HCT116 (cell line): ENCODE measurements at regions not wholly inside any gene's neighbourhood (a gene's known extent, or its start where the extent isn't known, plus 50 kb on each side); places are given as distances from the start of the nearest gene placed in this dataset.

Experiments used
- ATAC-seq: fragments of 200-7000 bp; cut with Tn5 transposase; 2 replicates; pipeline ENCODE4 v1.9.1; 2020; ENCODE audit warnings: mild to moderate bottlenecking, moderate library complexity
- BruUV-seq: library from RNA; stranded (reverse); fragments of 400-500 nt; replicated peaks from 2 replicates; lab custom pipeline; 2021; lab: Mats Ljungman, UMichigan
- CTCF ChIA-PET: fragments of 300-600 bp; sonication (Branson Sonifier 250); formaldehyde crosslinking; loops from one replicate; lab custom pipeline; 2021; ENCODE audit warnings: antibody characterized with exemption; lab: Charles Lee
- POLR2A ChIA-PET: fragments of 300-600, 350-600 bp; sonication (Branson Sonifier 250); formaldehyde crosslinking; loops from one replicate; lab custom pipeline; 2021; ENCODE audit warnings: antibody characterized with exemption; lab: Charles Lee
- RAD21 ChIA-PET, 2 experiments: fragments of 300-600 bp; sonication (Branson Sonifier 250); formaldehyde crosslinking; loops; one replicate each; lab custom pipeline; 2023; ENCODE audit warnings: low total read pairs in 2 of 2; ENCODE audit not compliant: uncharacterized antibody in 2 of 2, unreplicated experiment in 2 of 2, low non-redundant PET in 1 of 2; lab: Charles Lee
- DNase-seq: peaks from one replicate; pipeline ENCODE4 v3.0.0-alpha.2; 2010; ENCODE audit warnings: low read depth, low spot score
- H2AFZ ChIP-seq: fragments of 200-600 bp; shearing (Covaris generic), sonication (generic); 2 replicates; pipeline ENCODE4 v1.6.1; 2017; ENCODE audit warnings: low read depth, mixed run types, mixed read lengths, antibody characterized with exemption, low read length; ENCODE audit not compliant: poor library complexity, severe bottlenecking
- H3K27ac ChIP-seq: 2 replicates; pipeline ENCODE4 v1.5.1; 2012; ENCODE audit warnings: low read depth, low read length
- H3K27me3 ChIP-seq: fragments of 200-600 bp; sonication (generic); 2 replicates; pipeline ENCODE4 v1.6.1; 2016; ENCODE audit warnings: mixed run types, low read length, mixed read lengths; ENCODE audit not compliant: insufficient read depth
- H3K36me3 ChIP-seq, 2 experiments: fragments of 200-500 bp in 1 of 2; fragments of 200-600 bp in 1 of 2; sonication (Bioruptor generic) in 1 of 2; sonication (generic) in 1 of 2; 2 replicates each; pipeline versions ENCODE4 v1.5.1 to v1.6.1; 2014 to 2016; ENCODE audit warnings: low read length in 2 of 2, inconsistent platforms in 1 of 2, mixed read lengths in 1 of 2, mixed run types in 1 of 2; ENCODE audit not compliant: insufficient read depth in 2 of 2, control insufficient read depth in 1 of 2
- H3K4me1 ChIP-seq, 2 experiments: fragments of 200-600 bp in 1 of 2; sonication (generic) in 1 of 2; 2 replicates each; pipeline versions ENCODE4 v1.5.1 to v1.6.1; 2012 to 2017; ENCODE audit warnings: low read length in 2 of 2, inconsistent platforms in 1 of 2, mild to moderate bottlenecking in 1 of 2, mixed read lengths in 1 of 2, mixed run types in 1 of 2, moderate library complexity in 1 of 2; ENCODE audit not compliant: insufficient read depth in 2 of 2, control insufficient read depth in 1 of 2
- H3K4me2 ChIP-seq: fragments of 200-600 bp; sonication (generic); 2 replicates; pipeline ENCODE4 v1.6.1; 2017; ENCODE audit warnings: mixed run types, low read length, mixed read lengths
- H3K4me3 ChIP-seq, 2 experiments: fragments of 200-600 bp in 1 of 2; sonication (generic) in 1 of 2; replicated peaks in 1 of 2; 2 replicates each; pipeline ENCODE4 v1.5.1; 2011 to 2016; ENCODE audit warnings: low read length in 2 of 2, control low read depth in 1 of 2, low read depth in 1 of 2, mild to moderate bottlenecking in 1 of 2, mixed read lengths in 1 of 2, mixed run types in 1 of 2
- H3K79me2 ChIP-seq: fragments of 200-600 bp; sonication (generic); 2 replicates; pipeline ENCODE4 v1.6.1; 2017; ENCODE audit warnings: mild to moderate bottlenecking, mixed run types, low read length, moderate library complexity, mixed read lengths; ENCODE audit not compliant: insufficient read depth
- H3K9ac ChIP-seq: fragments of 200-600 bp; sonication (generic); 2 replicates; pipeline ENCODE4 v1.6.1; 2016; ENCODE audit warnings: low read length, mixed read lengths
- H3K9me2 ChIP-seq: fragments of 200-600 bp; sonication (generic), shearing (Covaris generic); 2 replicates; pipeline ENCODE4 v1.6.1; 2017; ENCODE audit warnings: mixed run types, mild to moderate bottlenecking, moderate library complexity; ENCODE audit not compliant: insufficient read depth
- H3K9me3 ChIP-seq, 2 experiments: fragments of 200-500 bp in 1 of 2; fragments of 200-600 bp in 1 of 2; sonication (Bioruptor generic) in 1 of 2; sonication (generic) in 1 of 2; 2 replicates each; pipeline ENCODE4 v1.6.1; 2014 to 2017; ENCODE audit warnings: low read length in 2 of 2, mixed read lengths in 2 of 2, inconsistent platforms in 1 of 2, low read depth in 1 of 2, mild to moderate bottlenecking in 1 of 2, mixed run types in 1 of 2, moderate library complexity in 1 of 2; ENCODE audit not compliant: control insufficient read depth in 1 of 2, insufficient read depth in 1 of 2
- H4K20me1 ChIP-seq: fragments of 200-600 bp; sonication (generic), shearing (Covaris generic); 2 replicates; pipeline ENCODE4 v1.6.1; 2017; ENCODE audit warnings: mixed run types, mild to moderate bottlenecking, moderate library complexity; ENCODE audit not compliant: insufficient read depth
- CEBPB ChIP-seq: IDR thresholded peaks from 2 replicates; pipeline ENCODE4 v1.6.1; 2012; ENCODE audit warnings: low read depth
- EZH2phosphoT487 ChIP-seq: fragments of 200-600 bp; IDR thresholded peaks from 2 replicates; pipeline ENCODE4 v1.6.1; 2018; ENCODE audit warnings: antibody characterized with exemption, borderline replicate concordance
- RAD21 ChIP-seq: IDR thresholded peaks from 2 replicates; pipeline ENCODE4 v1.6.1; 2012; ENCODE audit warnings: low read depth, mild to moderate bottlenecking
- SIN3A ChIP-seq: IDR thresholded peaks from 2 replicates; pipeline ENCODE4 v1.6.1; 2012; ENCODE audit warnings: low read depth
- SP1 ChIP-seq: IDR thresholded peaks from 2 replicates; pipeline ENCODE4 v1.6.1; 2012; ENCODE audit warnings: low read depth
- SRF ChIP-seq: IDR thresholded peaks from 2 replicates; pipeline ENCODE4 v1.6.1; 2012; ENCODE audit warnings: low read depth
- TCF7L2 ChIP-seq: IDR thresholded peaks from 2 replicates; pipeline ENCODE4 v1.7.0; 2011; ENCODE audit warnings: borderline replicate concordance, inconsistent platforms; ENCODE audit not compliant: insufficient read depth, insufficient read length; ENCODE audit errors: extremely low read depth
- YY1 ChIP-seq: IDR thresholded peaks from 2 replicates; pipeline ENCODE4 v1.6.1; 2011; ENCODE audit warnings: low read length, low read depth, moderate library complexity, mild to moderate bottlenecking; ENCODE audit not compliant: insufficient replicate concordance; ENCODE audit errors: extremely low read depth
- ZFX ChIP-seq: fragments of 450-650 bp; IDR thresholded peaks from 2 replicates; pipeline ENCODE4 v1.6.1; 2017
- ZNF274 ChIP-seq: fragments of 200-500 bp; sonication (Bioruptor generic); IDR thresholded peaks from 2 replicates; pipeline ENCODE4 v1.6.1; 2014; ENCODE audit warnings: mild to moderate bottlenecking, low read depth, low read length, inconsistent platforms
- intact Hi-C: fragments of 100-400 bp; cut with micrococcal nuclease; formaldehyde crosslinking; loops from 2 replicates; pipeline ENCODE4 v1.10.0; 2022
- TF ChIP-seq, protein P1 (sequence below), 3 experiments: fragments of 200-600 bp in 1 of 3; sonication (generic) in 1 of 3; IDR thresholded peaks in 2 of 3; conservative IDR thresholded peaks in 1 of 3; 2 replicates each; pipeline ENCODE4 v1.5.1; 2012 to 2017; ENCODE audit warnings: low read depth in 2 of 3, low read length in 2 of 3, antibody characterized with exemption in 1 of 3, borderline replicate concordance in 1 of 3, control low read depth in 1 of 3, mild to moderate bottlenecking in 1 of 3, mixed read lengths in 1 of 3, mixed run types in 1 of 3, moderate library complexity in 1 of 3; ENCODE audit not compliant: insufficient read depth in 1 of 3
- TF ChIP-seq, protein P2 (sequence below): IDR thresholded peaks from 2 replicates; pipeline ENCODE4 v1.6.1; 2012

DNA sequence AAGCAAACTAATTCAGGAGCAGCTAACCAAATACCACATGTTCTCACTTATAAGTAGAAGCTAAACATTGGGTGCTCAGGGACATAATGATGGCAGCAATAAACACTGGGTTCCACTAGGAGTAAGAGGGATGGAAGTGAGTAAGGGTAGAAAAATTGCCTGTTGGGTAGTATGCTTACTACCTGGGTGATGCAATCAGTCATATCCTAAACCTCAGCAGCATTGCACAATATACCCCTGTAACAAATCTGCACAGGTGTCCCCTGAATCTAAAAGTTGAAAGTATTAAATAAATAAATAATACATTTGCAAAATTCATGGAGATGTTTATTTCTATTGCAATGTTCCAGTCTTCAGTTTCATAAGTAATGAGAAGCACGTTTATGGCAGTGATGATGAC, 409.8 kb upstream of the FOXG1 start:
- H3K9me2 ChIP-seq, result no peaks in the 10 kb centered on the region
- no peaks in the 10 kb centered on the region for H3K27me3 ChIP-seq
- H3K4me1 ChIP-seq, result no peaks in the 10 kb centered on the region
- intact Hi-C loops, result no loop called here
- TF ChIP-seq SIN3A, result no peak
- no peak for TF ChIP-seq SRF
- no peak for TF ChIP-seq RAD21
- no peak for TF ChIP-seq TCF7L2
- no peak for TF ChIP-seq ZFX
- TF ChIP-seq EZH2phosphoT487, result no peak
- TF ChIP-seq YY1, result no peak
- TF ChIP-seq, all 23 proteins: peak for 0
- ATAC-seq (no peak), DNase-seq (no peak)
- H2AFZ ChIP-seq, result no peak overlapping the region
- ChIA-PET POLR2A (no interaction called here), CTCF (no interaction called here), RAD21 (no interaction called here)
- no TSS peak for BruUV-seq
- H4K20me1 ChIP-seq, result no peaks in the 10 kb centered on the region
- H3K9me3 ChIP-seq, result peaks cover 31 to 33% of the 10 kb centered on the region in 2 experiments; a peak in 3 of 4 replicates
- H3K9ac ChIP-seq, result no peak overlapping the region
- H3K4me3 ChIP-seq, result no peak overlapping the region
- H3K4me2 ChIP-seq, result no peak overlapping the region
- H3K36me3 ChIP-seq, result no peaks in the 10 kb centered on the region
- H3K27ac ChIP-seq, result no peak overlapping the region
- H3K79me2 ChIP-seq, result no peaks in the 10 kb centered on the region

DNA sequence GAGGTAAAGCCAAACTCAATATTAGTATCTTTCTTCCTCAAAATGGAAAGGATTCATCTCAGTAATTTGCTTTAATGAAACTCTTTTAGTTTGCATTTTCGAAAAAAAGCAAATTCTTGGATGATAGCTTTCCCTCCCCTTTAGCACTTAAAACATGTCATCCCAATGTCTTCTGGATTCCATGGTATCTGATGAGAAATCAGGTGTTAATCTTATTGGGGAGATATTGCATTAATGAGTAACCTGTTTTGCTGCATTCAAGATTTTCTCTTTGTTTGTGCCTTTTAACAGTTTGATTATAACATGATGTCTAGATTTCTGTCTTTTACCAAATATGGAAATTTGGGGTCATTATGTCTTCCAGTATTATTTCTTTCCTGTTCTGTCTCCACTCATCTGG, 405.1 kb upstream of the FOXG1 start:
- POLR2A ChIA-PET, result no interaction called here
- BruUV-seq, result no TSS peak

More for the DNA sequence above, 405.1 kb upstream of the FOXG1 start:
- no peak overlapping the region for H3K27ac ChIP-seq
- no peaks in the 10 kb centered on the region for H4K20me1 ChIP-seq
- RAD21 ChIA-PET, result no interaction called here
- no peak overlapping the region for H3K4me3 ChIP-seq
- H3K4me2 ChIP-seq, result no peak overlapping the region
- no peaks in the 10 kb centered on the region for H3K79me2 ChIP-seq
- no peaks in the 10 kb centered on the region for H3K9me2 ChIP-seq
- H3K9me3 ChIP-seq, result peaks cover 19 to 38% of the 10 kb centered on the region in 2 experiments; a peak in 3 of 4 replicates
- DNase-seq (no peak), ATAC-seq (no peak)
- H3K27me3 ChIP-seq, result no peaks in the 10 kb centered on the region
- H2AFZ ChIP-seq, result no peak overlapping the region
- CTCF ChIA-PET, result no interaction called here
- TF ChIP-seq CEBPB (no peak), ZNF274 (no peak), SIN3A (no peak), SP1 (no peak), RAD21 (no peak)
- TF ChIP-seq, protein P1, sequence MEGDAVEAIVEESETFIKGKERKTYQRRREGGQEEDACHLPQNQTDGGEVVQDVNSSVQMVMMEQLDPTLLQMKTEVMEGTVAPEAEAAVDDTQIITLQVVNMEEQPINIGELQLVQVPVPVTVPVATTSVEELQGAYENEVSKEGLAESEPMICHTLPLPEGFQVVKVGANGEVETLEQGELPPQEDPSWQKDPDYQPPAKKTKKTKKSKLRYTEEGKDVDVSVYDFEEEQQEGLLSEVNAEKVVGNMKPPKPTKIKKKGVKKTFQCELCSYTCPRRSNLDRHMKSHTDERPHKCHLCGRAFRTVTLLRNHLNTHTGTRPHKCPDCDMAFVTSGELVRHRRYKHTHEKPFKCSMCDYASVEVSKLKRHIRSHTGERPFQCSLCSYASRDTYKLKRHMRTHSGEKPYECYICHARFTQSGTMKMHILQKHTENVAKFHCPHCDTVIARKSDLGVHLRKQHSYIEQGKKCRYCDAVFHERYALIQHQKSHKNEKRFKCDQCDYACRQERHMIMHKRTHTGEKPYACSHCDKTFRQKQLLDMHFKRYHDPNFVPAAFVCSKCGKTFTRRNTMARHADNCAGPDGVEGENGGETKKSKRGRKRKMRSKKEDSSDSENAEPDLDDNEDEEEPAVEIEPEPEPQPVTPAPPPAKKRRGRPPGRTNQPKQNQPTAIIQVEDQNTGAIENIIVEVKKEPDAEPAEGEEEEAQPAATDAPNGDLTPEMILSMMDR (IDR thresholded peaks at IDR 0.05 in 2 of 3, conservative IDR thresholded peaks at IDR 0.05 in 1 of 3; ENCODE audit: borderline replicate concordance in 1 of 3, insufficient read depth in 1 of 3, low read depth in 2 of 3, low read length in 2 of 3), result no peak
- TF ChIP-seq, protein P2, sequence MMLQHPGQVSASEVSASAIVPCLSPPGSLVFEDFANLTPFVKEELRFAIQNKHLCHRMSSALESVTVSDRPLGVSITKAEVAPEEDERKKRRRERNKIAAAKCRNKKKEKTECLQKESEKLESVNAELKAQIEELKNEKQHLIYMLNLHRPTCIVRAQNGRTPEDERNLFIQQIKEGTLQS, result no peak
- no peaks in the 10 kb centered on the region for H3K36me3 ChIP-seq
- intact Hi-C loops, result no loop called here
- H3K9ac ChIP-seq, result no peak overlapping the region
- no peaks in the 10 kb centered on the region for H3K4me1 ChIP-seq
